H1 (cell line): ENCODE measurements at regions not wholly inside any gene's neighbourhood (a gene's known extent, or its start where the extent isn't known, plus 50 kb on each side); places are given as distances from the start of the nearest gene placed in this dataset.

Experiments used
- CTCF ChIA-PET: fragments of 300-600 bp; sonication (Branson Sonifier 250); formaldehyde crosslinking; loops from one replicate; lab custom pipeline; 2021; ENCODE audit not compliant: partially characterized antibody; lab: Charles Lee
- POLR2A ChIA-PET: fragments of 300-600 bp; sonication (Branson Sonifier 250); formaldehyde crosslinking; loops from one replicate; lab custom pipeline; 2021; ENCODE audit warnings: inconsistent platforms; ENCODE audit not compliant: partially characterized antibody; lab: Charles Lee
- DNase-seq, 2 experiments: peaks; one replicate each; pipeline versions ENCODE4 v3.0.0 to v3.0.0-alpha.2; 2010 to 2022; ENCODE audit warnings: low spot score in 2 of 2, low read depth in 1 of 2, mixed read lengths in 1 of 2
- FAIRE-seq: peaks from 2 replicates; lab custom pipeline; 2011; peaks lifted over from hg19 to GRCh38; lab: Jason Lieb, UNC
- H2AFZ ChIP-seq: 2 replicates; pipeline ENCODE4 v1.8.1; 2012; ENCODE audit warnings: low read length, inconsistent platforms
- H2AK5ac ChIP-seq: 2 replicates; pipeline ENCODE4 v1.6.1; 2013; ENCODE audit warnings: low read depth, low read length
- H2BK120ac ChIP-seq: replicated peaks from 2 replicates; pipeline ENCODE3; 2013; ENCODE audit warnings: low read depth, low read length, inconsistent platforms
- H2BK12ac ChIP-seq: 2 replicates; pipeline ENCODE4 v1.6.1; 2013; ENCODE audit warnings: low read depth, low read length
- H2BK15ac ChIP-seq: 2 replicates; pipeline ENCODE4 v1.6.1; 2013; ENCODE audit warnings: low read length
- H2BK20ac ChIP-seq: 2 replicates; pipeline ENCODE4 v1.6.1; 2013; ENCODE audit warnings: low read length
- H2BK5ac ChIP-seq: 2 replicates; pipeline ENCODE4 v1.6.1; 2013; ENCODE audit warnings: low read depth, low read length
- H3K14ac ChIP-seq: 2 replicates; pipeline ENCODE4 v1.6.1; 2013; ENCODE audit warnings: inconsistent platforms; ENCODE audit not compliant: insufficient read length
- H3K18ac ChIP-seq: 2 replicates; pipeline ENCODE4 v1.6.1; 2013; ENCODE audit warnings: low read length; ENCODE audit errors: extremely low read depth
- H3K23ac ChIP-seq: 2 replicates; pipeline ENCODE4 v1.6.1; 2013; ENCODE audit warnings: inconsistent platforms; ENCODE audit not compliant: insufficient read length
- H3K23me2 ChIP-seq: 2 replicates; pipeline ENCODE4 v1.6.1; 2013; ENCODE audit warnings: low read depth, low read length
- H3K27ac ChIP-seq: 2 replicates; pipeline ENCODE4 v1.6.1; 2011; ENCODE audit warnings: low read depth, low read length, inconsistent platforms
- H3K27me3 ChIP-seq, 4 experiments: replicated peaks in 1 of 4; 1 replicate in 1 of 4; 2 replicates in 3 of 4; pipeline versions ENCODE4 v1.6.1 to v1.8.1; 2011 to 2013; ENCODE audit warnings: low read length in 3 of 4, mild to moderate bottlenecking in 3 of 4, inconsistent platforms in 2 of 4, mixed read lengths in 2 of 4, moderate library complexity in 1 of 4; ENCODE audit not compliant: control insufficient read depth in 3 of 4, insufficient read depth in 3 of 4; ENCODE audit errors: extremely low read depth in 1 of 4
- H3K36me3 ChIP-seq, 4 experiments: 2 replicates each; pipeline versions ENCODE4 v1.6.1 to v1.8.1; 2011 to 2013; ENCODE audit warnings: mild to moderate bottlenecking in 4 of 4, low read length in 3 of 4, moderate library complexity in 2 of 4, control low read depth in 1 of 4, inconsistent platforms in 1 of 4; ENCODE audit not compliant: insufficient read depth in 4 of 4, control insufficient read depth in 2 of 4
- H3K4ac ChIP-seq: replicated peaks from 2 replicates; pipeline ENCODE3; 2013; ENCODE audit warnings: low read length, low read depth, mixed read lengths, inconsistent platforms; ENCODE audit not compliant: insufficient read length
- H3K4me1 ChIP-seq, 4 experiments: replicated peaks in 1 of 4; 1 replicate in 1 of 4; 2 replicates in 3 of 4; pipeline versions ENCODE4 v1.6.1 to v1.8.1; 2011 to 2013; ENCODE audit warnings: low read length in 3 of 4, inconsistent platforms in 2 of 4, mixed read lengths in 1 of 4; ENCODE audit not compliant: insufficient read depth in 4 of 4, control insufficient read depth in 3 of 4
- H3K4me2 ChIP-seq, 2 experiments: 2 replicates each; pipeline versions ENCODE4 v1.6.1 to v1.8.1; 2011 to 2013; ENCODE audit warnings: low read depth in 2 of 2, low read length in 2 of 2, control low read depth in 1 of 2, inconsistent platforms in 1 of 2, mild to moderate bottlenecking in 1 of 2; ENCODE audit not compliant: insufficient read depth in 1 of 2
- H3K4me3 ChIP-seq, 4 experiments: fragments of 200-600, 300-600 bp in 1 of 4; sonication (generic), shearing (Covaris generic), sonication (Bioruptor Twin) in 1 of 4; 2 replicates each; pipeline versions ENCODE4 v1.5.1 to v1.8.1; 2011 to 2016; ENCODE audit warnings: low read length in 4 of 4, low read depth in 3 of 4, control low read depth in 2 of 4, inconsistent platforms in 2 of 4, mild to moderate bottlenecking in 2 of 4, mixed read lengths in 1 of 4, moderate library complexity in 1 of 4; ENCODE audit not compliant: insufficient read depth in 2 of 4; ENCODE audit errors: extremely low read depth in 1 of 4
- H3K56ac ChIP-seq: replicated peaks from 2 replicates; pipeline ENCODE3; 2013; ENCODE audit warnings: low read depth, mild to moderate bottlenecking, mixed read lengths, low read length, inconsistent platforms; ENCODE audit not compliant: insufficient read length
- H3K79me1 ChIP-seq: 2 replicates; pipeline ENCODE4 v1.6.1; 2013; ENCODE audit warnings: low read depth, low read length, control low read depth
- H3K79me2 ChIP-seq, 2 experiments: 2 replicates each; pipeline versions ENCODE4 v1.6.1 to v1.8.1; 2012 to 2013; ENCODE audit warnings: low read length in 2 of 2, mild to moderate bottlenecking in 2 of 2, inconsistent platforms in 1 of 2; ENCODE audit not compliant: insufficient read depth in 2 of 2, control insufficient read depth in 1 of 2
- H3K9ac ChIP-seq, 4 experiments: replicated peaks in 1 of 4; 1 replicate in 1 of 4; 2 replicates in 3 of 4; pipeline versions ENCODE4 v1.6.1 to v1.8.1; 2011 to 2013; ENCODE audit warnings: low read depth in 3 of 4, low read length in 3 of 4, control low read depth in 2 of 4, mild to moderate bottlenecking in 2 of 4, moderate library complexity in 2 of 4, inconsistent platforms in 1 of 4; ENCODE audit errors: extremely low read depth in 1 of 4
- H3K9me3 ChIP-seq, 2 experiments: 2 replicates each; pipeline versions ENCODE4 v1.6.1 to v1.8.1; 2012 to 2013; ENCODE audit warnings: mild to moderate bottlenecking in 2 of 2, moderate library complexity in 2 of 2, control low read depth in 1 of 2, inconsistent platforms in 1 of 2, low read depth in 1 of 2, low read length in 1 of 2, mixed read lengths in 1 of 2; ENCODE audit not compliant: insufficient read depth in 2 of 2
- H4K20me1 ChIP-seq, 2 experiments: replicated peaks in 1 of 2; 2 replicates each; pipeline versions ENCODE3 to v1.8.1; 2011 to 2013; ENCODE audit warnings: inconsistent platforms in 2 of 2, low read length in 2 of 2, mild to moderate bottlenecking in 1 of 2; ENCODE audit not compliant: insufficient read depth in 2 of 2, control insufficient read depth in 1 of 2
- H4K5ac ChIP-seq: 2 replicates; pipeline ENCODE4 v1.6.1; 2013; ENCODE audit warnings: low read length, low read depth, mixed read lengths, inconsistent platforms; ENCODE audit not compliant: insufficient read length
- H4K8ac ChIP-seq: 2 replicates; pipeline ENCODE4 v1.8.0; 2013; ENCODE audit warnings: mild to moderate bottlenecking, moderate library complexity, low read length, inconsistent platforms; ENCODE audit not compliant: insufficient read depth; ENCODE audit errors: extremely low read depth
- H4K91ac ChIP-seq: replicated peaks from 2 replicates; pipeline ENCODE3; 2013; ENCODE audit warnings: low read length, mixed read lengths, inconsistent platforms; ENCODE audit not compliant: insufficient read length
- ATF2 ChIP-seq: IDR thresholded peaks from 2 replicates; pipeline ENCODE4 v1.6.1; 2012; ENCODE audit warnings: low read length, inconsistent platforms
- CEBPB ChIP-seq: IDR thresholded peaks from 2 replicates; pipeline ENCODE4 v1.6.1; 2012; ENCODE audit warnings: low read depth, low read length
- CHD2 ChIP-seq: IDR thresholded peaks from 2 replicates; pipeline ENCODE4 v1.6.1; 2012; ENCODE audit warnings: low read length, improper control_type of control experiment
- HDAC6 ChIP-seq: IDR thresholded peaks from one replicate; pipeline ENCODE4 v1.7.1; 2012; ENCODE audit warnings: low read depth, mild to moderate bottlenecking, inconsistent platforms, low read length, moderate library complexity
- POLR2AphosphoS5 ChIP-seq: IDR thresholded peaks from 2 replicates; pipeline ENCODE4 v1.6.1; 2011; ENCODE audit warnings: low read depth, low read length
- RXRA ChIP-seq: IDR thresholded peaks from 2 replicates; pipeline ENCODE4 v1.6.1; 2011; ENCODE audit warnings: low read depth, mild to moderate bottlenecking, low read length, moderate library complexity; ENCODE audit not compliant: insufficient read depth
- SIRT6 ChIP-seq: IDR thresholded peaks from one replicate; pipeline ENCODE4 v1.7.1; 2012; ENCODE audit warnings: low read length, inconsistent platforms
- WGBS, 2 experiments: shearing (Covaris generic) in 1 of 2; methylation state at CpG; one replicate each; pipeline versions ENCODE4 v1.1.6 to v1.1.7; 2013 to 2015; ENCODE audit warnings: low lambda C conversion rate in 2 of 2, mixed read lengths in 2 of 2, inconsistent platforms in 1 of 2, low coverage in 1 of 2, missing lambda C conversion rate in 1 of 2; ENCODE audit not compliant: insufficient replicate concordance in 2 of 2, insufficient coverage in 1 of 2, insufficient read length in 1 of 2; ENCODE audit errors: extremely low coverage in 1 of 2, missing lambda C conversion rate in 1 of 2; 5-methylcytosine and 5-hydroxymethylcytosine counted together

GRCh38 chr2:18684206-18685038 is 95.1 kb upstream of the NT5C1B start:
- Histone ChIP-seq H3K4me1 (no peaks in the 10 kb centered on the region), H3K27me3 (no peaks in the 10 kb centered on the region), H3K23ac (no peak overlapping the region), H2BK5ac (no peak overlapping the region), H3K4me3 (no peak overlapping the region), H3K23me2 (no peaks in the 10 kb centered on the region; the same call in 1 of the 2 replicates), H3K36me3 (no peaks in the 10 kb centered on the region), H2BK15ac (no peak overlapping the region), H2AK5ac (no peak overlapping the region), H4K20me1 (no peaks in the 10 kb centered on the region), H2BK120ac (no peak overlapping the region), H3K56ac (no peak overlapping the region), H2BK20ac (no peak overlapping the region), H3K4ac (no peak overlapping the region), H2BK12ac (no peak overlapping the region), H4K8ac (no peak overlapping the region), H3K4me2 (no peak overlapping the region), H3K9me3 (no peaks in the 10 kb centered on the region), H3K79me2 (no peaks in the 10 kb centered on the region), H4K91ac (no peak overlapping the region), H3K79me1 (no peaks in the 10 kb centered on the region), H3K18ac (no peak overlapping the region), H2AFZ (no peak overlapping the region), H3K14ac (no peak overlapping the region), H3K9ac (peak overlapping the region in 1 of 4 experiments; percentile 34; a peak in 1 of 7 replicates), H4K5ac (no peak overlapping the region), H3K27ac (no peak overlapping the region)
- DNase-seq (no peak), FAIRE-seq (no peak)
- POLR2A ChIA-PET: no interaction called here
- CTCF ChIA-PET: interaction anchor here (0.7 to 1.9 kb wide), 3 partner anchors 165 to 285 kb away, joined by 3 to 5 read pairs (median 4); no protein-coding TSS in a partner anchor
- no peak for TF ChIP-seq RXRA
- no peak for TF ChIP-seq ATF2
- no peak for TF ChIP-seq CHD2
- TF ChIP-seq CEBPB: no peak
- TF ChIP-seq SIRT6: no peak
- TF ChIP-seq POLR2AphosphoS5: no peak
- TF ChIP-seq HDAC6: no peak
- WGBS, 2 experiments: 97% methylated on average over 2 of the region's 2 CpGs; no CpG with 5 or more reads in 1 of the 2 experiments
